Keratinocyte (primary cell): ENCODE measurements at regions not wholly inside any gene's neighbourhood (a gene's known extent, or its start where the extent isn't known, plus 50 kb on each side); places are given as distances from the start of the nearest gene placed in this dataset.

Experiments
- DNase-seq: peaks from one replicate; pipeline ENCODE4 v3.0.0-alpha.2; 2011; ENCODE audit warnings: low read depth, missing footprints, low spot score
- FAIRE-seq: peaks from 2 replicates; lab custom pipeline; 2011; peaks lifted over from hg19 to GRCh38; lab: Jason Lieb, UNC
- H2AFZ ChIP-seq: 2 replicates; pipeline ENCODE4 v1.6.0; 2012; ENCODE audit warnings: low read length, control low read depth, inconsistent platforms; ENCODE audit not compliant: control insufficient read depth
- H3K27ac ChIP-seq: 2 replicates; pipeline ENCODE4 v1.5.1; 2011; ENCODE audit warnings: low read length; ENCODE audit not compliant: control insufficient read depth, insufficient read depth
- H3K27me3 ChIP-seq: 3 replicates; pipeline ENCODE4 v1.6.0; 2011; ENCODE audit warnings: low read length; ENCODE audit not compliant: control insufficient read depth, insufficient read depth; ENCODE audit errors: extremely low read depth
- H3K36me3 ChIP-seq, 2 experiments: 2 replicates in 1 of 2; 3 replicates in 1 of 2; pipeline ENCODE4 v1.5.1; 2011; ENCODE audit warnings: low read length in 2 of 2, mild to moderate bottlenecking in 1 of 2; ENCODE audit not compliant: control insufficient read depth in 2 of 2, insufficient read depth in 2 of 2; ENCODE audit errors: extremely low read depth in 1 of 2
- H3K4me1 ChIP-seq: 3 replicates; pipeline ENCODE4 v1.5.1; 2011; ENCODE audit warnings: low read length; ENCODE audit not compliant: control insufficient read depth, insufficient read depth; ENCODE audit errors: extremely low read depth
- H3K4me2 ChIP-seq: 3 replicates; pipeline ENCODE4 v1.6.0; 2011; ENCODE audit warnings: low read depth, low read length; ENCODE audit not compliant: control insufficient read depth, insufficient read depth; ENCODE audit errors: extremely low read depth
- H3K4me3 ChIP-seq, 3 experiments: fragments of 200-600 bp in 1 of 3; sonication (generic) in 1 of 3; 2 replicates in 2 of 3; 3 replicates in 1 of 3; pipeline ENCODE4 v1.5.1; 2011 to 2016; ENCODE audit warnings: low read length in 3 of 3, mild to moderate bottlenecking in 3 of 3, control low read depth in 2 of 3, inconsistent platforms in 1 of 3, low read depth in 1 of 3, mixed read lengths in 1 of 3, mixed run types in 1 of 3, moderate library complexity in 1 of 3; ENCODE audit not compliant: control insufficient read depth in 2 of 3, insufficient read depth in 2 of 3; ENCODE audit errors: extremely low read depth in 1 of 3
- H3K79me2 ChIP-seq: 2 replicates; pipeline ENCODE4 v1.6.0; 2012; ENCODE audit warnings: low read length; ENCODE audit not compliant: control insufficient read depth, insufficient read depth
- H3K9ac ChIP-seq: 3 replicates; pipeline ENCODE4 v1.6.0; 2011; ENCODE audit warnings: low read length; ENCODE audit not compliant: control insufficient read depth, insufficient read depth; ENCODE audit errors: extremely low read depth
- H3K9me1 ChIP-seq: 3 replicates; pipeline ENCODE4 v1.6.0; 2011; ENCODE audit warnings: low read length; ENCODE audit not compliant: control insufficient read depth, insufficient read depth; ENCODE audit errors: extremely low read depth
- H3K9me3 ChIP-seq: 2 replicates; pipeline ENCODE4 v1.5.1; 2012; ENCODE audit warnings: low read depth, low read length; ENCODE audit not compliant: control insufficient read depth
- H4K20me1 ChIP-seq: 3 replicates; pipeline ENCODE4 v1.6.0; 2011; ENCODE audit warnings: low read length; ENCODE audit not compliant: control insufficient read depth, insufficient read depth; ENCODE audit errors: extremely low read depth
- EZH2 ChIP-seq: IDR thresholded peaks from one replicate; pipeline ENCODE4 v1.6.1; 2012; ENCODE audit warnings: inconsistent platforms, mild to moderate bottlenecking, low read length, moderate library complexity
- dilution Hi-C: fragments of 300-500 bp; cut with MboI; formaldehyde crosslinking; loops from one replicate; pipeline ENCODE4 v1.7.0; 2020; ENCODE audit warnings: low sequenced_read_pairs; ENCODE audit not compliant: extremely low pct_ligation_motif_present
- TF ChIP-seq, protein P1 (sequence below), 3 experiments: IDR thresholded peaks in 1 of 3; conservative IDR thresholded peaks in 1 of 3; optimal IDR thresholded peaks in 1 of 3; 2 replicates in 2 of 3; 3 replicates in 1 of 3; pipeline versions ENCODE3 to v1.5.1; 2011; ENCODE audit warnings: low read length in 3 of 3, mild to moderate bottlenecking in 3 of 3, moderate library complexity in 2 of 3, control low read depth in 1 of 3, inconsistent platforms in 1 of 3; ENCODE audit not compliant: insufficient read depth in 2 of 3; ENCODE audit errors: extremely low read depth in 1 of 3

DNA sequence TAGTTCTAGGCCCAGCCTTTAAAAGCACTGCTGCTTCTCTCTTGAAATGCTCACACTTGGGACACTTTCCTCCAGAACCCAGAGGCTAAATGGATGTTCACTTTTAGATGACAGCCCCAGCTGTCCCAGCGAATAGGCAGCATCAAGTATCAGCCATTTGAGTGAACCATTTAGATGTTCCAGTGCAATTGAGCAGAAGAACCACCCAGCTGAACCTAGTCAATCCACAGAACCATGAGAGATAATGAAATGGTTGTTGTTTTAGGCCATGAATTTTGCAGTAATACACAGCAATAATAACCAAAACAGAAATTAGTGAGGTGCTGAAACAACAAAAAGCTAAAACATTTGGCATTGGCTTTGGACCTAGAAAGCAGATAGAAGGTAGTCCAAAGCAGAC, 273.9 kb downstream of the ETV1 start:
- Histone ChIP-seq H3K9me1 (no peaks in the 10 kb centered on the region), H3K9me3 (no peaks in the 10 kb centered on the region), H3K4me3 (no peak overlapping the region), H2AFZ (no peak overlapping the region), H3K4me2 (no peak overlapping the region), H3K4me1 (no peaks in the 10 kb centered on the region), H3K79me2 (no peaks in the 10 kb centered on the region), H4K20me1 (no peaks in the 10 kb centered on the region), H3K9ac (no peak overlapping the region), H3K27me3 (no peaks in the 10 kb centered on the region), H3K36me3 (no peaks in the 10 kb centered on the region), H3K27ac (no peak overlapping the region)
- DNase-seq (no peak), FAIRE-seq (no peak)
- dilution Hi-C loops: loop anchor here (25.0 kb wide), 1 partner anchor 178 kb away; no protein-coding TSS in a partner anchor
- no peak for TF ChIP-seq EZH2
- TF ChIP-seq, protein P1, sequence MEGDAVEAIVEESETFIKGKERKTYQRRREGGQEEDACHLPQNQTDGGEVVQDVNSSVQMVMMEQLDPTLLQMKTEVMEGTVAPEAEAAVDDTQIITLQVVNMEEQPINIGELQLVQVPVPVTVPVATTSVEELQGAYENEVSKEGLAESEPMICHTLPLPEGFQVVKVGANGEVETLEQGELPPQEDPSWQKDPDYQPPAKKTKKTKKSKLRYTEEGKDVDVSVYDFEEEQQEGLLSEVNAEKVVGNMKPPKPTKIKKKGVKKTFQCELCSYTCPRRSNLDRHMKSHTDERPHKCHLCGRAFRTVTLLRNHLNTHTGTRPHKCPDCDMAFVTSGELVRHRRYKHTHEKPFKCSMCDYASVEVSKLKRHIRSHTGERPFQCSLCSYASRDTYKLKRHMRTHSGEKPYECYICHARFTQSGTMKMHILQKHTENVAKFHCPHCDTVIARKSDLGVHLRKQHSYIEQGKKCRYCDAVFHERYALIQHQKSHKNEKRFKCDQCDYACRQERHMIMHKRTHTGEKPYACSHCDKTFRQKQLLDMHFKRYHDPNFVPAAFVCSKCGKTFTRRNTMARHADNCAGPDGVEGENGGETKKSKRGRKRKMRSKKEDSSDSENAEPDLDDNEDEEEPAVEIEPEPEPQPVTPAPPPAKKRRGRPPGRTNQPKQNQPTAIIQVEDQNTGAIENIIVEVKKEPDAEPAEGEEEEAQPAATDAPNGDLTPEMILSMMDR (optimal IDR thresholded peaks at IDR 0.05 in 1 of 3, IDR thresholded peaks at IDR 0.05 in 1 of 3, conservative IDR thresholded peaks at IDR 0.05 in 1 of 3; ENCODE audit: extremely low read depth in 1 of 3, insufficient read depth in 2 of 3, low read length in 3 of 3): no peak

DNA sequence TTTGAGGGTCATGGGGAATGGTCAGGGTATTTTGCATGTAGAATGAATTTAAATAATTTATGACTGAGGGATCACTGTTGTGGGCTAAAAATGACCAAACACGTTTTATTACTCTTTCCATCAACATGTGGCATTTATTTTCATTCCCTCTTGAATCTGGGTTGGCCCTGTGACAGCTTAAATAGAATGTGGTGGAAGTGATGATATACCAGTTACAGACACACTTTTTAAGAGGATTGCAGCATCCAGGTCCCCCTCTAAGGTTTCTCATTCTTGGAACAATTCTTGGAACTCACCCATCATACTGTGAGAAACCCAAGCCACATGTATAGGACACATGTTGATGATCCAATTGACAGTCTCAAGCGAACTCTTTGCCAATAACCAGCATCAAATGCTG, 272.4 kb downstream of the ETV1 start:
- no peaks in the 10 kb centered on the region for H3K9me1 ChIP-seq
- FAIRE-seq (no peak), DNase-seq (no peak)
- no peaks in the 10 kb centered on the region for H3K9me3 ChIP-seq
- no peaks in the 10 kb centered on the region for H3K79me2 ChIP-seq
- no peaks in the 10 kb centered on the region for H3K36me3 ChIP-seq
- H3K4me3 ChIP-seq: no peak overlapping the region
- no peak overlapping the region for H3K9ac ChIP-seq
- dilution Hi-C loops: loop anchor here (25.0 kb wide), 1 partner anchor 180 kb away; no protein-coding TSS in a partner anchor
- no peaks in the 10 kb centered on the region for H3K4me1 ChIP-seq
- no peak overlapping the region for H3K27ac ChIP-seq
- no peak overlapping the region for H3K4me2 ChIP-seq
- no peaks in the 10 kb centered on the region for H3K27me3 ChIP-seq
- TF ChIP-seq EZH2: no peak
- TF ChIP-seq, protein P1 (optimal IDR thresholded peaks at IDR 0.05 in 1 of 3, IDR thresholded peaks at IDR 0.05 in 1 of 3, conservative IDR thresholded peaks at IDR 0.05 in 1 of 3; ENCODE audit: extremely low read depth in 1 of 3, insufficient read depth in 2 of 3, low read length in 3 of 3): no peak
- no peaks in the 10 kb centered on the region for H4K20me1 ChIP-seq
- H2AFZ ChIP-seq: no peak overlapping the region
